IPS-20b (cell line): ENCODE measurements at regions not wholly inside any gene's neighbourhood (a gene's known extent, or its start where the extent isn't known, plus 50 kb on each side); places are given as distances from the start of the nearest gene placed in this dataset.

ENCODE experiments used
- H3K27ac ChIP-seq: one replicate; pipeline ENCODE4 v1.5.1; 2013; ENCODE audit warnings: low read length
- H3K27me3 ChIP-seq: 2 replicates; pipeline ENCODE4 v1.6.1; 2013; ENCODE audit warnings: mild to moderate bottlenecking, low read length, inconsistent platforms; ENCODE audit not compliant: insufficient read depth
- H3K36me3 ChIP-seq: 2 replicates; pipeline ENCODE4 v1.6.1; 2013; ENCODE audit warnings: low read depth, mild to moderate bottlenecking, inconsistent platforms, low read length, moderate library complexity; ENCODE audit not compliant: insufficient read depth
- H3K4me1 ChIP-seq: 2 replicates; pipeline ENCODE4 v1.6.1; 2013; ENCODE audit warnings: mild to moderate bottlenecking, control low read depth, inconsistent platforms, low read length, moderate library complexity; ENCODE audit not compliant: insufficient read depth
- H3K4me3 ChIP-seq: 2 replicates; pipeline ENCODE4 v1.5.1; 2013; ENCODE audit warnings: mild to moderate bottlenecking, low read length, inconsistent platforms
- H3K9ac ChIP-seq: 2 replicates; pipeline ENCODE4 v1.6.1; 2013; ENCODE audit warnings: low read depth, mild to moderate bottlenecking, inconsistent platforms, low read length, moderate library complexity
- H3K9me3 ChIP-seq: 2 replicates; pipeline ENCODE4 v1.6.1; 2013; ENCODE audit warnings: mild to moderate bottlenecking, low read depth, low read length, inconsistent platforms; ENCODE audit not compliant: insufficient read depth

DNA sequence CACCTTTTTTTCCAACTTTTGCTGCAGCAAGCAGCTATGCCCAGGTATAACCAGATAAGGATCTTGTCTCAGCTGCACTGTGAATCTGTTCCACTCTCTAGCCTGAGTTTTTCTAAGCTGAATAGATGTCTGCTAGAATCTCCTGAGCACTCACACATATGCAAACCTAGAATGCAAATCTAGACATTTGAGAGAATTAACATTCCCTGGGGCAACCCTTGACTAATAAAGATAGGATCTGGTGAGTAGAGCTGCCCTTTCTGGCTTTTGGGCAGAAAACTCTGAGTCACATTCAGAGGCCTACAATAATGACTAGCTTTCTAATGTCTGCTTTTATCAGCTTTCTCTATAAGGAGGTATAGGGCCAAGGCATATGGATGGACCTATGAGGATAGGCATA lies 61.4 kb upstream of the BARHL2 start:
- Histone ChIP-seq H3K36me3 (no peaks in the 10 kb centered on the region), H3K9me3 (no peaks in the 10 kb centered on the region), H3K9ac (no peak overlapping the region), H3K27me3 (no peaks in the 10 kb centered on the region), H3K4me3 (no peak overlapping the region), H3K4me1 (0 out of 2 replicates have a peak, but pooled peaks cover 3% of the 10 kb centered on the region), H3K27ac (no peak overlapping the region)

DNA sequence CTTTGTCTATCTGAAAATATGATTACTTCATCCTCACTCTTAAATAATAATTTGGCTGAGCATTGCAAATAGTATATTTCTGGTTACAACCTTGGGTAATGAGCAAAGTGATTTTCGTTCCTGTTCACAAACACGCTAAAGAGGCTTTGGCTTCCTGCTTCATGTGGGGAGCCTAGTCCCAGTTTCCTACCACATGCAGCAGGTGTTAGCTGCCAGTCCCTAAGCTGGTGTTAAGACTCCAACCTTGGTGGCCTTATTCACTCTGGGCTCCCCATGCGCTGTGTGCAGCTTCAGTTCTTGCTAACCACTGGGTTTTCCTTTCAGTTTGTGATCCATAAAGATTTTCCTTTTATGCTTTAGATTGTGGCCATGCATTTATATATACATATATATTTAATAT lies 56.7 kb upstream of the BARHL2 start:
- H3K9ac ChIP-seq, result no peak overlapping the region
- H3K27me3 ChIP-seq, result no peaks in the 10 kb centered on the region
- H3K27ac ChIP-seq, result no peak overlapping the region
- H3K9me3 ChIP-seq, result no peaks in the 10 kb centered on the region
- H3K36me3 ChIP-seq, result no peaks in the 10 kb centered on the region
- 0 out of 2 replicates have a peak, but pooled peaks cover 3% of the 10 kb centered on the region for H3K4me1 ChIP-seq
- H3K4me3 ChIP-seq, result no peak overlapping the region

DNA sequence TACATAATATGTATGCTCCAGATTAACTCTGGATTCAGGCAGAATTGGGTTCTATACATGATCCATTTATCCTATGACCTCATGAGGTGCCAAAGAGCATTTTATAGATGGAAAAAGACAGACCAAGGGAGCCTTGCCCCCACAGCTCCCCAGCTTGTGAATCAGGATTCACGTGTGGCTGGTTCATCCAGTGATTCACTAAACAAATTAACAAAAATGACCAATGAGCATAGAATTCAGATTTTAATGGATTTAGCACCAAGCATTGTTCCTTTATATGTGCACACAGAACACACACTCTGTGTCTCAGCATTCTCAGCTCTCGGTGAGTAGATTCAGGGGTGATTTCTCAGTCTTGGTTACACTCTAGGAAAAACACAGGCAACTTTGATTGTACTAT lies 51.7 kb upstream of the BARHL2 start:
- Histone ChIP-seq H3K4me1 (no peaks in the 10 kb centered on the region), H3K36me3 (no peaks in the 10 kb centered on the region), H3K9ac (no peak overlapping the region), H3K4me3 (no peak overlapping the region), H3K9me3 (no peaks in the 10 kb centered on the region), H3K27me3 (no peaks in the 10 kb centered on the region), H3K27ac (no peak overlapping the region)

DNA sequence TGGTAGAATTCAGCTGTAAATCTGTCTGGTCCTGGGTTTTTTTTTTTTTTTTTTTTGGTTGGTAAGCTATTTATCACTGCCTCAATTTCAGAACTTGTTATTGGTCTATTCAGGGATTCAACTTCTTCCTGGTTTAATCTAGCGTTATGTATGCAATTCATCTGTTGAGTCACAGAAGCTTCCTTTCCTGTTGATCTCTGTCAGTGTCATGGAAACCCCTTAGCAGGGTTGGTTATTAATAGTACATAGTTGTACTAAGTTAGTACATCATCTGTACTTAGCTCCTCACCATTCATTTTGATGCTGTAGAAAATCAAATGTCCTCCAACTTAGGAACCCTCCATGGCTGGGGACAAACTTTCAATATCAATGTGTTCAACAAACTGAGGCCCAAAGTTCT lies 51.0 kb upstream of the BARHL2 start:
- Histone ChIP-seq H3K9me3 (no peaks in the 10 kb centered on the region), H3K4me1 (no peaks in the 10 kb centered on the region), H3K27ac (no peak overlapping the region), H3K27me3 (no peaks in the 10 kb centered on the region), H3K36me3 (no peaks in the 10 kb centered on the region), H3K4me3 (no peak overlapping the region), H3K9ac (no peak overlapping the region)
